Nephron (organoid): ENCODE measurements at regions not wholly inside any gene's neighbourhood (a gene's known extent, or its start where the extent isn't known, plus 50 kb on each side); places are given as distances from the start of the nearest gene placed in this dataset.

ENCODE experiments used
- H3K27ac Mint-ChIP-seq, 3 experiments: 2 replicates each; pipeline ENCODE4 v1.8.0; 2020; ENCODE audit warnings: mixed read lengths in 3 of 3, mild to moderate bottlenecking in 2 of 3, moderate library complexity in 1 of 3
- H3K27me3 Mint-ChIP-seq: 2 replicates; pipeline ENCODE4 v1.8.0; 2021; ENCODE audit warnings: low read depth, mild to moderate bottlenecking, moderate library complexity, mixed read lengths
- H3K36me3 Mint-ChIP-seq: 2 replicates; pipeline ENCODE4 v1.8.0; 2020; ENCODE audit warnings: low read depth, mixed read lengths
- H3K4me1 Mint-ChIP-seq: 2 replicates; pipeline ENCODE4 v1.8.0; 2020; ENCODE audit warnings: mixed read lengths
- H3K4me3 Mint-ChIP-seq, 3 experiments: 2 replicates each; pipeline ENCODE4 v1.8.0; 2020; ENCODE audit warnings: mild to moderate bottlenecking in 3 of 3, mixed read lengths in 3 of 3, moderate library complexity in 2 of 3
- H3K9me3 Mint-ChIP-seq: 2 replicates; pipeline ENCODE4 v1.8.0; 2020; ENCODE audit warnings: mixed read lengths
- TF ChIP-seq, protein P1 (sequence below), 3 experiments: fragments of 200-600 bp; sonication (generic); IDR thresholded peaks; one replicate each; pipeline ENCODE4 v1.5.0; 2021; ENCODE audit warnings: antibody characterized with exemption in 3 of 3; ENCODE audit not compliant: unreplicated experiment in 3 of 3

DNA sequence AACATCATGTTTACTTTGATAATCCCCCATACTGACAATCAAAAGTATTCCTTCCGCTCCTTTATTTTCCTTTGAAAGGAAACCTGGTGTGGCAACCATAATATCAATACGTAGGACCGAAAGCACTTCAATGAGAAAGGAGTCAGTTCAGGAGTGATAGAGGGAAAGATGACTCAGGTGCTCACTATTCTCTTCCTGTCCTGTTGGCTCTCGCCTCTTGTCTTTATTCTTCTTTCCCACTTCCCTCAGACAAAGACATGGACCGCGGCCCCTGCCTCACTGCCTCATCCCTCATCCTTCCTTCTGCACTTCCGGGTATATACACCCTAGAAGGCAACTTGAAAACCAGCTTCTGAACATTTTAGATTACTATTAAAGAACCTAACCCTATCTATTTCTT is 49.8 kb upstream of the TNIP3 start:
- Mint-ChIP-seq H3K36me3 (no peaks in the 10 kb centered on the region), H3K4me3 (no peak overlapping the region), H3K27me3 (no peaks in the 10 kb centered on the region), H3K27ac (no peak overlapping the region), H3K9me3 (no peaks in the 10 kb centered on the region), H3K4me1 (peaks cover 12% of the 10 kb centered on the region)
- TF ChIP-seq, protein P1, sequence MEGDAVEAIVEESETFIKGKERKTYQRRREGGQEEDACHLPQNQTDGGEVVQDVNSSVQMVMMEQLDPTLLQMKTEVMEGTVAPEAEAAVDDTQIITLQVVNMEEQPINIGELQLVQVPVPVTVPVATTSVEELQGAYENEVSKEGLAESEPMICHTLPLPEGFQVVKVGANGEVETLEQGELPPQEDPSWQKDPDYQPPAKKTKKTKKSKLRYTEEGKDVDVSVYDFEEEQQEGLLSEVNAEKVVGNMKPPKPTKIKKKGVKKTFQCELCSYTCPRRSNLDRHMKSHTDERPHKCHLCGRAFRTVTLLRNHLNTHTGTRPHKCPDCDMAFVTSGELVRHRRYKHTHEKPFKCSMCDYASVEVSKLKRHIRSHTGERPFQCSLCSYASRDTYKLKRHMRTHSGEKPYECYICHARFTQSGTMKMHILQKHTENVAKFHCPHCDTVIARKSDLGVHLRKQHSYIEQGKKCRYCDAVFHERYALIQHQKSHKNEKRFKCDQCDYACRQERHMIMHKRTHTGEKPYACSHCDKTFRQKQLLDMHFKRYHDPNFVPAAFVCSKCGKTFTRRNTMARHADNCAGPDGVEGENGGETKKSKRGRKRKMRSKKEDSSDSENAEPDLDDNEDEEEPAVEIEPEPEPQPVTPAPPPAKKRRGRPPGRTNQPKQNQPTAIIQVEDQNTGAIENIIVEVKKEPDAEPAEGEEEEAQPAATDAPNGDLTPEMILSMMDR (IDR thresholded peaks at IDR 0.05; ENCODE audit: unreplicated experiment in 3 of 3) = no peak
